Vagina (tissue), 2 donors: ENCODE measurements at regions not wholly inside any gene's neighbourhood (a gene's known extent, or its start where the extent isn't known, plus 50 kb on each side); places are given as distances from the start of the nearest gene placed in this dataset.

ENCODE experiments used
- CTCF ChIP-seq, 3 experiments: fragments of 450-650 bp in 2 of 3; fragments of 200-600 bp in 1 of 3; sonication (generic) in 1 of 3; IDR thresholded peaks; one replicate each; pipeline ENCODE4 v1.5.1; 2017 to 2019; ENCODE audit warnings: antibody characterized with exemption in 3 of 3, mild to moderate bottlenecking in 2 of 3, moderate library complexity in 2 of 3
- POLR2A ChIP-seq, 2 donors: fragments of 450-650 bp; IDR thresholded peaks; one replicate each; pipeline ENCODE4 v1.6.1; 2017; ENCODE audit warnings: antibody characterized with exemption in 2 of 2, mild to moderate bottlenecking in 2 of 2, moderate library complexity in 2 of 2
- POLR2AphosphoS5 ChIP-seq, 2 donors: sonication (generic); formaldehyde crosslinking; IDR thresholded peaks; one replicate each; pipeline ENCODE4 v1.9.0; 2017; ENCODE audit warnings: antibody characterized with exemption in 2 of 2, mild to moderate bottlenecking in 2 of 2, low read depth in 1 of 2; ENCODE audit not compliant: insufficient read depth in 1 of 2

- TF ChIP-seq POLR2A (IDR thresholded peaks at IDR 0.05) (no peak), CTCF (IDR thresholded peaks at IDR 0.05) (no peak), POLR2AphosphoS5 (IDR thresholded peaks at IDR 0.05; ENCODE audit: insufficient read depth in 1 of 2, low read depth in 1 of 2) (no peak)
These were observed 686.0 kb downstream of the NOVA1 start for GRCh38 chr14:25911831-25912230.
